ENCODE measurements at regions not wholly inside any gene's neighbourhood (a gene's known extent, or its start where the extent isn't known, plus 50 kb on each side); places are given as distances from the start of the nearest gene placed in this dataset.
"Not testable (repeated sequence)": the region's sequence is repeated elsewhere in the genome, so short reads cannot be mapped to it uniquely, and the experiment has no call there.

DNA sequence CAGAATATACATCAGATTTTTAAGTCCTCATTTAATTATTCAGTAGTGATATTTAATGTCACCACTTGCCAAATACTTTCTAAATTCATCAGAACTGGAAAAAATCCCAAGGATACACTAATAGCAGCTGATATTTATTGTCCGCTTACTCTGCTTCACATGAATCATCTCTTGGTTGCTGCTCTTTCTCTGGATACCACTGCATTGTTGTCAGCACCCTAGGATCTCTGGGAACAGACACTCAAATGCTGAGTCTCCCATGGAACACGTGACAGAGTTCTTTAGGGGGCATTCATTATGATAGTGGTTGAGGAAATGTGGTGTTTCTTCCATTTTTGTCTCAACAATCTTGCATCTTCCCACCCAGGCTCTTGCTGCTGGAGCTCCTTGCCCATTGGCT lies 318.0 kb downstream of the RFPL4B start:
- DNase-seq = no peak

DNA sequence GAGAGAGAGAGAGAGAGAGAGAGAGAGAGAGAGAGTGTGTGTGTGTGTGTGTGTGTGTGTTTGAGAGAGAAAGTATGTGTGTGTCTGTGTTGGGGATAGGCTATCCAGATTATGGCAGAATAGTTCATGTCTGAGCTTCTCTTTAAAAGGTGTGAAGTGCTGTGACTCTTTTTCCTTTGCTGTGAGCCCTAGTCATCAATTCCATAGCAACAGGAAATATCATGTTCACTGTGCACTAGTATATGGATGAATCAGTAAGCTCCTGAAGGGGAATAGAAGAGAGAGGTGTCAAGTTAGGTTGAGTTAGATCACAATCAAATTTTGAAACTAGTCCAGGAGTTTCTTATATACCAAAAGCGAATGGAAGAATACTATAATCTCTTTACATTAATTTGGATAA lies 318.7 kb downstream of the RFPL4B start:
- no peak for DNase-seq

DNA sequence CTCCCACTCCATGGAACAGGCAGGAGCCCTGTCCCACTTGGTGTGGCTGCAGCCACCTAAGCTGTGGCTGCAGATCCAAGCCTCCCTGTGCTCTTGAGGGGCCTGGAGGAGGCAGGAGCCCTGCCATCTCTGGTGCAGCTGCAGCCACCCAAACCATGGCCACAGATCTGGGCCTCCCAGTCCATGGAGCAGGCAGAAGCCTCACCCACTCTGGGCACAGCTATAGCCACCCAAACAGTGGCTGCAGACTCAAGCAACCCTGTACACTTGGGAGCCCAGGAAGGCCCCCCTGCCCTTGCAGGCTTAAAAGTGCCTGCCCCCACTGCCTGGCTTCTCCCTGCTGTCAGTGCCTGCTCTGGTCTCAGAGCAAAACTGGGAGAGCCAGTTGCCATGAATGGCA lies 320.3 kb downstream of the RFPL4B start:
- DNase-seq = no peak

DNA sequence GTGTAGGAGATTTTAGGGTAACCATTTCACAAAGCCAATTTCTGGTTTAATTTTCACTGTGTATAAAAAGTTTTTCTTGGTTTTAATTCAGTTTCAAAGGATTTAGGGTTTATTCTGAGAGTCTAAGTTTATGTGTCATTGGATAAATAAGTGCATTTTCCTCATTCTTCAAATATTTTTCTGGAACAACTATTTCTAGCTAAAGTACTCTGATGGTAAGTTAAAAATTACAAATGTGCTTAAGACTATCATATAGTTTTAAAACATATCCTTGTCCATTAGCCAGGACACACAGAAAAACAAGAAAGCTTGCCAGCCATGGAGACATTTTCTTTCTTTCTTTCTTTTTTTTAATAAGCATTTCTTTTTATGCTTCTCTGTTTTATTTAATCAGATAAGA lies 333.0 kb downstream of the RFPL4B start:
- no peak for DNase-seq

DNA sequence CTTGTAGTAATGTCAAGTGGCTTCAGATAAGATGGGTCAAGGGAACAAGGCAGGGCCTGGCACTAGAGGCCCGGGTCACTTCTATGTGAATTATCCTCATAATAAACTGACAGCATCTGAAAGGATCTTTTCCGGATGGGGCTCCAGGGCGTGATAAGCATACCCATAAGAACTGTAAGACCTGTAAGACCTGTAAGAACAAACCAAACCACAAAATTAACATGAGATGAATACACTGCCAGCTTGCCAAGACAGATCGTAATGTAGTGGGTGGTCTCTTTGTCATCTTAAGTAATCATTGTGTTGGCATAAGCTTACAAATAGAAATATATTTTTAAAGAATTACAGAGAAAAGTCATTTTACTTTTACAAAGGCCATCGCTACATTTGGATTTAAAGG lies 334.9 kb downstream of the RFPL4B start:
- DNase-seq = no peak

DNA sequence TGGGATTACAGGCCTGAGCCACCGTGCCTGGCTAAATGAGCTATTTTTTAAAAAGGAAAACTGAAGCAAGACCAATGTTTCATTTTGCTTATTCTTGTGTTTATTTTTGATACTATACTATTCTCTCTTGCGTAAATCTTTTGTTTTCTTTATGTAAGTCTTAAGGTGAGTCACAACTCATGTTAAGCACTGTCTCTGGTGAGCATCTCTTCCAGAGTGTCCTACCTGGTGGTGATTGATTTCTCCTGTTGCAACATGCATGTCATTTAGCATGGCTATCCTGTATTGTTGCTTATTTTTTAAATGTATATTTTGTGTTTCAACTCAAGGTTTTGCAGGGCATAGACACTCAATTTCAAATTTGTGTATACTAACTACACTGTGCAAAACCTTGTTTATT lies 336.0 kb downstream of the RFPL4B start:
- DNase-seq = no peak

DNA sequence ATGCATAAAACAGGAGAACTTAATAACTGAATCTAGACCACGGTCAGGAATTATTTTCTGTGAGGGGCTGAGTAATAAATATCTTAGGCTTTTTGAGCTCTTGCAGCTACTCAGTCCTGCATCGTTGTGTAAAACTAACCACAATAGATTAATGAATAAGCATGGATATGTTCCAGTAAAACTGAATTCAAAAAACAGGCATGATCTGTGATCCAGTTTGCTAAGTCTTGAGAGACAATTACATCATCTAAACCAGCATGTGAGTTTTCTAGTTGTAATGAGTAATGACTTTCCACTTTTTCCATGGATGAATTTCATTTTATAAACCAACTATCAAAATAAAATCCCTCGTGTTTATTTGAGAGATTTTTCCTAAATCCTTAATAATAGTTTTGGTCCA lies 336.8 kb downstream of the RFPL4B start:
- DNase-seq = no peak

DNA sequence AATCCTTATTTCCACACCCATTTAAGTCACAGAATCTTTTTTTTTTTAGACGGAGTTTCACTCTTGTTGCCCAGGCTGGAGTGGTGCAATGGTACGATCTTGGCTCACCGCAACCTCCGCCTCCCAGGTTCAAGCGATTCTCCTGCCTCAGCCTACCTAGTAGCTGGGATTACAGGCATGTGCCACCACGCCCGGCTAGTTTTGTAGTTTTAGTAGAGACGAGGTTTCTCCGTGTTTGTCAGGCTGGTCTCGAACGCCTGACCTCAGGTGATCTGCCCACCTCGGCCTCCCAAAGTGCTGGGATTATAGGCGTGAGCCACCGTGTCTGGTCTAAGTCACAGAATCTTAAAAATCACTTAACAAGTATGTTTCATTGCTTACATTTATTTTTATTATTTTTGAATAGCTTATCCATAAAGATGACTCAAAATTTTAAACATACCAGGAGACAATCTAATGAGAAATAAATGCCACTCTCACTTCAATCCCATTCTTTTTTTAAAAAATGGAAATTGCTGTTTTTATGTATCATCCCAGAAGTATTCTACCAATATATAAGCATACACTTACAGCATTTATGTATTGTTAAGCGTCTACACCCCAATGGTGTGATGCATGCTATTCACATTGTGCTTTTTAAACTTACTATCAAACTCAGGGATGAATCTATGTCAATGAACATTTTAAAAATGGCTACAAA lies 338.5 kb downstream of the RFPL4B start:
- DNase-seq = not testable (repeated sequence)

DNA sequence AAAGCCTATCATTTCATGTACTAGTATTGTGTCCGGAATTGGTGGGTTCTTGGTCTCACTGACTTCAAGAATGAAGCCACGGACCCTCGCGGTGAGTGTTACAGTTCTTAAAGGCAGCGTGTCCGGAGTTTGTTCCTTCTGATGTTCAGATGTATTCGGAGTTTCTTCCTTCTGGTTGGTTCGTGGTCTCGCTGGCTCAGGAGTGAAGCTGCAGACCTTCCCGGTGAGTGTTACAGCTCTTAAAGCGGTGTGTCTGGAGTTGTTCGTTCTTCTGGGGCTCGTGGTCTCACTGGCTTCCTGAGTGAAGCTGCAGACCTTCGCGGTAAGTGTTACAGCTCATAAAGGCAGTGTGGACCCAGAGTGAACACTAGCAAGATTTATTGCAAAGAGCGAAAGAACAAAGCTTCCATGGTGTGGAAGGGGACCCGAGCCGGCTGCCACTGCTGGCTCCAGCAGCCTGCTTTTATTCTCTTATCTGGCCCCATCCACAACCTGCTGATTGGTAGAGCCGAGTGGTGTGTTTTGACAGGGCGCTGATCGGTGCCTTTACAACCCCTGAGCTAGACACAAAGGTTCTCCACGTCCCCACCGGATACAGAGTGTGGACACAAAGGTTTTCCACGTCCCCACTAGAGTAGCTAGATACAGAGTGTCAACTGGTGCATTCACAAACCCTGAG lies 341.5 kb downstream of the RFPL4B start:
- not testable (repeated sequence) for DNase-seq

DNA sequence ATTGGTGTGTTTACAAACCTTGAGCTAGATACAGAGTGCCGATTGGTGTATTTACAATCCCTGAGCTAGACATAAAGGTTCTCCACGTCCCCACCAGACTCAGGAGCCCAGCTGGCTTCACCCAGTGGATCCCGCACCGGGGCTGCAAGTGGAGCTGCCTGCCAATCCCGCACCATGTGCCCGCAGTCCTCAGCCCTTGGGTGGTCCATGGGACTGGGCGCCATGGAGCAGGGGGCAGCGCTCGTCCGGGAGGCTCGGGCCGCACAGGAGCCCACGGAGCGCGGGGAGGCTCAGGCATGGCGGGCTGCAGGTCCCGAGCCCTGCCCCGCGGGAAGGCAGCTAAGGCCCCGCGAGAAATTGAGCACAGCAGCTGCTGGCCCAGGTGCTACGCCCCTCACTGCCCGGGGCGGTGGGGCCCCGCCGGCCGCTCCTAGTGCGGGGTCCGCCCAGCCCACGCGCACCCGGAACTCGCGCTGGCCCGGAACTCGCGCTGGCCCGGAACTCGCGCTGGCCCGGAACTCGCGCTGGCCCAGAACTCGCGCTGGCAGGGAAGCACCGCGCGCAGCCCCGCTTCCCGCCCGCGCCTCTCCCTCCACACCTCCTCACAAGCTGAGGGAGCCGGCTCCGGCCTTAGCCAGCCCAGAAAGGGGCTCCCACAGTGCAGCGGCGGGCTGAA lies 342.2 kb downstream of the RFPL4B start:
- DNase-seq = not testable (repeated sequence)

DNA sequence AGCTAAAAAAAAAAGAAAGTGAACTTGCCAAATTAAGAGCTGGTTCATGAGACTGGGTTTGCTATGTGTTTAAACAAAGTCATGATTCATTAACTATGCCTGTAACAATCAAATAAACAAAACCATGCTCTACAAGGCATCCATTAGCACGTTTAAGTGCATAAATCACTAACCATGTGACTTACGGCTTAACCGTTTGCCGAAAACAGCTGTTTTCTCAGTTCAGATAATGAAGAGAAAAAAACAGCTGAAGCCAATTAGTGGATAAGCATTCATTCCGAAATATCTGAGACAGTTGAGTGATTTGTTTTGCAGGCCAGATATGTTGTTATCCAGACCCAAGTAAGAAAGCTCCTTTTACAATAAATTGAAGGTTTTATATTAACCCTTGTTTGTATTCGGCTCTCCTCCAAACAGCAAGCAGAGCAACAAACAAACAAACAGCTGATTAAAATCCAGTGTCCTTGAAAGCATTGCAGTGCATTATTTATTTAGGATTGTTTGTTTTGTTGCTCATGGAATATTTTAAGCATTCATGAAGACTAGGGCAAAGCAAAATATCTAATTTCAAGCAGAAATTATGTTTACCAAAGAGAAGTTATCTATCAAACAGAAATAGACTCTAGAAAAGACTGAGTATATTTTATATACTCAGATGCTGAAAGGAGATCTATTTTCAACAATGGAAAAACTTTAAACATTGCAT lies 343.5 kb downstream of the RFPL4B start:
- DNase-seq = no peak

DNA sequence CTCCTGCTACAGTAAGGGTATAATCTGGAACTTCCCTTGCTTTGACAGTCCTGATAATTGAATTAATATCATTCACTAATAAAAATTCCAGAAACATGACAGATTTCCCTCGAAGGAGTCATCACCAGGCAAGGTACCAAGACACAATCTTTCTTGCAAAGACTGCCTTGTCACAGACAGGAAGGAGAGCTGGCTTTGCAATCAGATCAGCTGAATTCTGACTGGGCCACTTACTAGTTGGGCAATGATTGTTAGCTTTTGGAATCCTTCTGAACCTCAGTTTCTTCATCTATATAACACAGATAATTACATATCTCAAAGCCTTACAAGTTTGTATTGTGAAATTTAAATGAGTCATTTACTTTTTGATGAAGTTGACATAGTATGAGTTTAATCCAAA lies 344.2 kb downstream of the RFPL4B start:
- DNase-seq = no peak

DNA sequence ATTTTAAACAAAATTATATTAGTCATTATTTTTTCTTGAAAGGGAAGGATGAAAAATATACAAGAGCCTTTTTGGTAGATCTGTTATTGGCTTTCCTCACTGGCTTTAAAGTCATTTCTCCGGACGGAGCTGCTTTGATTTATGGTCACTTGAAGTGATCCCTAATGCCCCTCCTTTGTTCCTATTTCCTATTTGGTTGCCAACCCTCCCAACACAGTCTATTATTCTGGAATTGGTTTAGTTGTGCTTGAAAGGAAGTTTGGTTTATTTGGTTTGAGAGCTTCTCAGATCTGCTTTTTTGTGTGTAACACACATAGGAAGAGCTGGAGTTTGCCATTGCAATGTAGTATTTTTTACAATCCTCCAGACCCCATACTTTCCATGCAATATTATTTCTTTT lies 347.9 kb downstream of the RFPL4B start:
- no peak for DNase-seq

DNA sequence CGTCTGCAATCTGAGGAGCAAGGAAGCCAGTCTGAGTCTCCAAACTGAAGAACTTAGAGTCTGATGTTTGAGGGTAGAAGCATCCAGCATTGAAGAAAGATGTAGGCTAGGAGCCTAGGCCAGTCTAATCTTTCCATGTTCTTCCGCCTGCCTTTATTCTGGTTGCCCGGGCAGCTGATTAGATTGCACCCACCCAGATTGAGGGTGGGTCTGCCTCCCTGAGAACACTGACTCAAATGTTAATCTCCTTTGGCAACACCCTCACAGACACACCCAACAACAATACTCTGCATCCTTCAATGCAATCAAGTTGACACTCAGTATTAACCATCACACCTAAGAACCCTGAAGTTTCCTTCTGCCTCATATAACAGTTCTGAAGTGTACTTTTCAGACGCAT lies 350.1 kb downstream of the RFPL4B start:
- DNase-seq = no peak

DNA sequence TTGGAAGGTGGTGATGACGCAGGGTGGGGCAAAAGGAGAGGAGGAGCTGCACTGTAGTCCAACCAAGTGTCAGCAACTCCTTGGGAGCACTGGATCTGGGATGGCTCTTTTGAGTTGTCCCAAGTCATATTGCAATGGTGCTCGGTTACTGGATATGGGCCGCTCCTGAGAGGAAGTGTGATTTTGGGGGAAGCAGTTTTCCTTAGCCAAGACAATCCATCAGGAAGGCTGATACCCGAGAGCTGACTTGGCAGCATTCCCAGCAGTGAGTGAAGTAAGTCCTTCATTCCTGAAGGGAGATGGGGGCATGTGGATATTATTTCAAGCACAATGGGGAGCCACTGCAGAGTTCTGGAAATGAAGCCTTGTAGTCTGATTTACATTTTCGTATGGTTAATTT lies 354.1 kb downstream of the RFPL4B start:
- no peak for DNase-seq

DNA sequence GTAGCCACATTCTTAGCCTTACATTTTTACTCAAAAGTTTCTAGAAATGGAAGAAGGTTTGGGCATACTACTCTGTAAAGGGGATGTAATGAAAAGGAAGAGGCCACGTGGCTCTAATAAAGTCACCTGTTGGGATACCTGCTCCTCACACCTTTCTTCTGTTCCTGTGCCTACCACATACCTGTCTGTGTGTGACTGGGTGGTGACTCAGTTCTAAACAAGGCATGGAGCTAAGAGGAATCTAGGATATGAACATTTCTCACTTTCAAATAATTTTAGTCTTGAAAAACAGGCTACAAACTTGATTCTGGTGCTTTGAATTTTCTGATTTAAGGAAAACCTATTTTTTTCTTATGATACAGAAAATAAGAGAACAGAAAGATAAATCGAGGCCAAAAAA lies 363.6 kb downstream of the RFPL4B start:
- no peak for DNase-seq

DNA sequence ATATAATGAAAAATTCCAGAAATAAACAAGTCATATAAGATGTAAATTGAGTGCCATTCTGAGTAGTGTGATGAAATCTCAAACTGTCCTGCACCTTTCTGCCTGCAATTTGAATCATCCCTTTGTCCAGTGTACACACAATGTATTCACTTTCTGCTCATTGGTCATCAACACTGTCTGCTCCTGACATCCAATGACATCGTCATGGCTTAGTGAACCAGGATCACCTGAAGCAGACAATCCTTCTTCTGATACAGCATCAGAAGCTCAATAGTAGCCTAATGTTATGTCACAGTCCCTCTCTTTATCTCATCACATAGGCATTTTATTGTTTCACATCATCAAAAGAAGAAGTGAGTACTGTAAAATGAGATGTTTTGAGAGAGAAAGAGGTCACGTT lies 366.3 kb downstream of the RFPL4B start:
- no peak for DNase-seq

DNA sequence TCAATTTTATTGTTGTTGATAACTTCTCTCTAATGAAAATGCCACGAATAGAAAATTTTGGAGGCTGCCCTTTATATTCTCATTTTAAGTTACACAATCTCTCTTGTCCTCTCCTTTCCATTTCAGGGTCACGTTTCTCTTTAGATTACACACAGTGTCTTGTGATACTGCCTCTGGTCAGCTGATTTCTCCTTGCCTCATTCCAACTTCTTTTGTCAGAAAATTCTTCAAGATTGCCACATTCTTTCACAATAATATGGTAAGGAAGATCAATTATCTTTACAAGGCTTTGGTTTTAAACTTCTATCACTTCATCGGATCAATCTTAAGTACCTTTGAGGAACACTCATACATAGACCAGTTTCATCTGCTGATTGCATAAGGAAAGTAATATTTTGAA lies 370.3 kb downstream of the RFPL4B start:
- DNase-seq = no peak

DNA sequence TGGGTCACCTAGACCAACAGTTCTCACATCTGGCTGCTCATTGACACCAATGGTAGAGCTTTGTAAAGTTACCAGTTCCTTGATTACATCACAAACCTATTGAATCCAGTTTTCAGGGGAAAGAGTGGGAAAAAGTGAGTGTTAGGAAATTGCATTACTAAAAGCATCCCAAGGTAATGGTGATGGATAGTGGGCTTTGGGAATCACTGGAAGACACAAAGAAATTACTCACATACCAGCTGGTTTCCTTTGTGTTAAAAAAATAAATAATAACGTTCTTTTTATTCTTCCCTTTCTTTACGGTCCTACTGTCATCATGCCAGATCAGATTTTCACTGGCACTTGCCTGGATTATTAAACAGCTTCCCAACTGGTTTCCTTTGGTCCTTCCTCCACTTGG lies 370.7 kb downstream of the RFPL4B start:
- DNase-seq = no peak

DNA sequence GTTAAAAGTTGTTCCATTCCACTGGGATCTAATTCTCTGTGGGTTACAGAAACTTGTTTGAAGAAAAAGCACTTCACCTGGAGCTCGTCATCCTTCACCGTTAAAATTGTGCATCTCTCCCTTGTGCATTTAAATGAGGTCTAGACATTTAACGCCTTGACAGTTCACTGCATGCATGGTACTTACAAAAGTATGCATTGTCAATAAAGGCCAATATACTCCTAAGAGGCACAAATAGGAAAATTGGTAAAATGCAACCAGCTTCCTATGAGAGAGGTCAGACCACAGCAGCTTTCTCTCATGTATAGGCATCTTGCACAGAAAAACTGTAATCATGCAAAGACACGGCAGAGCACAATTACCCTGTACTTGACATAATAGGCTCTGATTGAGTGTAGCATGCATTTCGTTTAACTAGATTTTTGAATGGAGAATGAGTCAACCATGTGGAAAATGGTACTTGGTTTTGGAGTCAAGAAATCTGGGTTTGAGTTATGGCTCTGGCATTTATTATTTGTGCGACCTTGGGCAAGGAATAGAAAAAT lies 378.5 kb downstream of the RFPL4B start:
- no peak for DNase-seq

DNA sequence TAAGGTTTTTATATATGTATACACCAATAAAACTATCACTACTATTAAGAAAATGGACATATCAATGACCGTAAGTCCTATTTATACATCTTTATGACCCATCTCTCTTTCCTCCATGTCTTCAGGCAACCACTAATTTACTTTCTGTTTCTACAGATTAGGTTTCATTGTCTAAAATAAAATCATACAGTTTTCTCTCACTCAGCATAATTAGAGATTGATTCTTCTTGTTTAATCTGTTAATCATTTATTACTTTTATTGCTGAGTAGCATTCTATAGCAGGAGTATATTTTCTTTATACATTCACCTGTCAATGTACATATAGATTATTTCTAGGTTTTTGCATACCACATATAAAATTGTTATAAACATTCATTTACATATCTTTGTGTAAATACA lies 388.0 kb downstream of the RFPL4B start:
- no peak for DNase-seq

DNA sequence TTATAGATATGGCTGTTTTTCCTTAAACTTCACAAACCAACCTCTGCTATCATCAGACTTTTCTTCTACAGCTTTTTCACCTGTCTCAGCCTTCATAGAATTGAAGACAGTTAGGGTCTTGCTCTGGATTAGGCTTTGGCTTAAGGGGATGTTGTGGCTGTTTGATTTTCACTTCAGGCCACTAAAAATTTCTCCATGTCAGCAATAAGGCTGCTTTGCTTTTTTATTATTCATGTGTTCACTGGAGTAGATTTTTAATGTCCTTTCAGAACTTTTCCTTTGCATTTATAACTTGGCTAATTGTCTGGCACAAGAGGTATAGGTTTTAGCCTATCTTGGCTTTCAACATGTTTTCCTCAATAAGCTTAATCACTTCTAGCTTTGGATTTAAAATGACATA lies 392.6 kb downstream of the RFPL4B start:
- DNase-seq = no peak

DNA sequence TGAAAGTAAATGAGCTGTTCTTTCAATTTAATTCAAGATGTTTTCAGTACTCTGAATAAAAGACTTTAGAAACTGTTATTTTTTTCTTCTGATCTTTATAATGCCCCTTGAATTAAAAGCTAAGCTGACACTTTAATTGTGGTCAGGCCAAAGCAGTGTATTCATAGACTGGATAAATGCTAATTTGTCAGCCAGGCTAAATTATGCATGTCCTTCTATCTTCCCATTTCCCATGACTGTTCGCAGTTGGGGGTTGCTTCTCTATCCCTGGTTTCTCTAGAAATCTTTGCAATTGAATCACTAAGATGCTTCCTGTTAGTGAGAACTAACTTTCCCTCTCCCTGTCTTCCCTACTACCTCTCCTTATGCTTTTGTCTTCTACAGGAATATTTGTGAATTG lies 396.2 kb downstream of the RFPL4B start:
- no peak for DNase-seq

DNA sequence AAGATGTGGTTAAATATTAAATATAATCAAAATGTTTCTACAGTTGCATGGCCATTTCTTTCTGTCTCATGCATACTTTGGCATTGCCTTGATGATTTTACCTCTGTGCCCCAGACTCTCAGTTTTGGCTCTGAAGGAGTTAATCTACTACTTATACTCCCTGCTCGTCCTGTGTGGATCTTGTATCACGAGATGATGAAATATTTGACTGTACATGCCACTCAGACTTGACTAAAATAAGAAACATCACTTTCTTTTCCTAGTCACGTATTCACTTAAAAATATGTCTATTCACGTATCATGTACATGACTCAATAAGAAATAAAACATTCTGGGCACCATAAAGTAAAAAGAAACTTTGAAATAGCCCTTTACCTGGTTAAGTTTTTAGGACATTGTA lies 397.7 kb downstream of the RFPL4B start:
- DNase-seq = no peak

Data from activated T-cell treated with anti-CD3 and anti-CD28 coated beads for 4 hours (primary cell).